GM23248 (cell line): ENCODE measurements at regions not wholly inside any gene's neighbourhood (a gene's known extent, or its start where the extent isn't known, plus 50 kb on each side); places are given as distances from the start of the nearest gene placed in this dataset.

ENCODE experiments used
- DNase-seq: peaks from one replicate; pipeline ENCODE4 v3.0.0-alpha.2; 2015
- H2AFZ ChIP-seq: fragments of 200-600 bp; sonication (generic); 2 replicates; pipeline ENCODE4 v1.6.1; 2016; ENCODE audit warnings: antibody characterized with exemption
- H3F3A ChIP-seq: fragments of 200-600 bp; sonication (generic); 2 replicates; pipeline ENCODE4 v1.6.1; 2016; ENCODE audit warnings: mild to moderate bottlenecking, antibody characterized with exemption, mixed run types; ENCODE audit not compliant: insufficient read depth
- H3K27ac ChIP-seq: fragments of 200-600 bp; sonication (generic); 2 replicates; pipeline ENCODE4 v1.5.1; 2016; ENCODE audit warnings: mild to moderate bottlenecking
- H3K27me3 ChIP-seq: fragments of 200-600 bp; sonication (generic); replicated peaks from 2 replicates; pipeline ENCODE4 v1.6.1; 2016; ENCODE audit warnings: mild to moderate bottlenecking; ENCODE audit not compliant: insufficient read depth
- H3K36me3 ChIP-seq: fragments of 200-600 bp; sonication (generic); 2 replicates; pipeline ENCODE4 v1.6.1; 2016; ENCODE audit warnings: low read depth, mild to moderate bottlenecking
- H3K4me1 ChIP-seq: fragments of 200-600 bp; sonication (generic); 2 replicates; pipeline ENCODE4 v1.6.1; 2016; ENCODE audit warnings: mild to moderate bottlenecking; ENCODE audit not compliant: insufficient read depth
- H3K4me2 ChIP-seq: fragments of 200-600 bp; sonication (generic); one replicate; pipeline ENCODE4 v1.6.1; 2016; ENCODE audit warnings: mild to moderate bottlenecking; ENCODE audit not compliant: unreplicated experiment
- H3K4me3 ChIP-seq: fragments of 200-600 bp; sonication (generic); 2 replicates; pipeline ENCODE4 v1.5.1; 2016; ENCODE audit warnings: mild to moderate bottlenecking
- H3K79me2 ChIP-seq: fragments of 200-600 bp; sonication (generic); 2 replicates; pipeline ENCODE4 v1.6.1; 2016; ENCODE audit warnings: mild to moderate bottlenecking; ENCODE audit not compliant: insufficient read depth
- H3K9ac ChIP-seq: fragments of 200-600 bp; sonication (generic); 2 replicates; pipeline ENCODE4 v1.6.1; 2016; ENCODE audit warnings: mild to moderate bottlenecking
- H3K9me2 ChIP-seq: fragments of 200-600 bp; sonication (generic); 2 replicates; pipeline ENCODE4 v1.6.1; 2016; ENCODE audit warnings: mixed run types, mild to moderate bottlenecking, moderate library complexity; ENCODE audit not compliant: insufficient read depth
- H3K9me3 ChIP-seq: fragments of 200-600 bp; sonication (generic); one replicate; pipeline ENCODE4 v1.6.1; 2017; ENCODE audit warnings: low read depth
- H4K20me1 ChIP-seq: fragments of 200-600 bp; sonication (generic); 2 replicates; pipeline ENCODE4 v1.6.0; 2016; ENCODE audit not compliant: insufficient read depth
- EZH2 ChIP-seq: fragments of 200-600 bp; sonication (generic); IDR thresholded peaks from 2 replicates; pipeline ENCODE4 v1.6.1; 2018; ENCODE audit warnings: antibody characterized with exemption, mild to moderate bottlenecking; ENCODE audit not compliant: insufficient read depth, poor library complexity, severe bottlenecking
- EZH2phosphoT487 ChIP-seq: fragments of 200-600 bp; sonication (generic); IDR thresholded peaks from 2 replicates; pipeline ENCODE4 v1.6.1; 2018; ENCODE audit warnings: antibody characterized with exemption, moderate library complexity, mild to moderate bottlenecking, low read depth; ENCODE audit not compliant: insufficient read depth
- WGBS, 2 experiments: methylation state at CpG; one replicate each; pipeline ENCODE4 v1.1.6; 2015 to 2017; ENCODE audit warnings: low lambda C conversion rate in 2 of 2, low coverage in 1 of 2; ENCODE audit errors: missing lambda C conversion rate in 2 of 2; 5-methylcytosine and 5-hydroxymethylcytosine counted together
- in situ Hi-C: fragments of 300-500 bp; cut with MboI; formaldehyde crosslinking; loops from 2 replicates; pipeline ENCODE4 v1.15.0; 2020

GRCh38 chr17:77704048-77704815 lies 254.3 kb upstream of the TNRC6C start:
- in situ Hi-C loops = no loop called here
- 24 to 29% methylated on average over 4 of the region's 4 CpGs for whole genome bisulfite sequencing, 2 experiments
- H3K4me2 ChIP-seq = no peak overlapping the region

GRCh38 chr17:77706938-77707337 lies 251.6 kb upstream of the TNRC6C start:
- H3K4me3 ChIP-seq = no peak overlapping the region
- H3K79me2 ChIP-seq = no peaks in the 10 kb centered on the region
- H3K9me3 ChIP-seq = no peaks in the 10 kb centered on the region
- in situ Hi-C loops = no loop called here
- no peak overlapping the region for H2AFZ ChIP-seq
- no peaks in the 10 kb centered on the region for H4K20me1 ChIP-seq
- H3K9me2 ChIP-seq = no peaks in the 10 kb centered on the region
- peaks cover 6% of the 10 kb centered on the region; the same call in 1 of the 2 replicates for H3K27me3 ChIP-seq
- no peak overlapping the region for H3K27ac ChIP-seq
- no peak for DNase-seq
- 59% methylated on average over 6 of the region's 6 CpGs for WGBS, 2 experiments
- H3K4me1 ChIP-seq = no peaks in the 10 kb centered on the region
- no peak overlapping the region for H3K9ac ChIP-seq
- H3K4me2 ChIP-seq = no peak overlapping the region
- TF ChIP-seq EZH2phosphoT487 = no peak
- TF ChIP-seq EZH2 = no peak
- H3F3A ChIP-seq = no peaks in the 10 kb centered on the region
- H3K36me3 ChIP-seq = no peaks in the 10 kb centered on the region

More at GRCh38 chr17:77704048-77704815, 254.3 kb upstream of the TNRC6C start:
- no peak overlapping the region for H2AFZ ChIP-seq
- H3K9me3 ChIP-seq = no peaks in the 10 kb centered on the region
- H3K9me2 ChIP-seq = no peaks in the 10 kb centered on the region
- TF ChIP-seq EZH2 (no peak), EZH2phosphoT487 (no peak)
- no peak overlapping the region for H3K9ac ChIP-seq
- no peaks in the 10 kb centered on the region for H3K4me1 ChIP-seq
- H3K79me2 ChIP-seq = no peaks in the 10 kb centered on the region
- H3K27me3 ChIP-seq = peaks cover 12% of the 10 kb centered on the region
- no peaks in the 10 kb centered on the region for H4K20me1 ChIP-seq
- no peaks in the 10 kb centered on the region for H3F3A ChIP-seq
- no peaks in the 10 kb centered on the region for H3K36me3 ChIP-seq
- no peak for DNase-seq
- H3K4me3 ChIP-seq = no peak overlapping the region
- H3K27ac ChIP-seq = no peak overlapping the region

- Histone ChIP-seq H3K4me3 (no peak overlapping the region), H3F3A (no peaks in the 10 kb centered on the region), H3K9me2 (no peaks in the 10 kb centered on the region), H3K9me3 (no peaks in the 10 kb centered on the region), H3K27me3 (peaks cover 6% of the 10 kb centered on the region; the same call in 1 of the 2 replicates), H3K36me3 (no peaks in the 10 kb centered on the region), H3K27ac (no peak overlapping the region), H4K20me1 (no peaks in the 10 kb centered on the region), H3K79me2 (no peaks in the 10 kb centered on the region), H3K4me1 (no peaks in the 10 kb centered on the region), H3K4me2 (no peak overlapping the region), H2AFZ (no peak overlapping the region), H3K9ac (no peak overlapping the region)
- TF ChIP-seq EZH2 = no peak
- no peak for TF ChIP-seq EZH2phosphoT487
- DNase-seq = no peak
- 48 to 52% methylated on average over 4 of the region's 4 CpGs for WGBS, 2 experiments
- in situ Hi-C loops = no loop called here
Measured at GRCh38 chr17:77707546-77707945, 251.0 kb upstream of the TNRC6C start.

- 57 to 59% methylated on average over 4 of the region's 4 CpGs for WGBS, 2 experiments
- Histone ChIP-seq H3K4me3 (no peak overlapping the region), H3F3A (no peaks in the 10 kb centered on the region), H3K9ac (no peak overlapping the region), H2AFZ (no peak overlapping the region), H3K27ac (no peak overlapping the region), H3K27me3 (peaks cover 6% of the 10 kb centered on the region; the same call in 1 of the 2 replicates), H3K9me2 (no peaks in the 10 kb centered on the region), H3K79me2 (no peaks in the 10 kb centered on the region), H3K9me3 (no peaks in the 10 kb centered on the region), H3K4me1 (no peaks in the 10 kb centered on the region), H3K36me3 (no peaks in the 10 kb centered on the region), H4K20me1 (no peaks in the 10 kb centered on the region), H3K4me2 (no peak overlapping the region)
- DNase-seq = no peak
- no peak for TF ChIP-seq EZH2phosphoT487
- in situ Hi-C loops = no loop called here
Measured at GRCh38 chr17:77708049-77708448, 250.5 kb upstream of the TNRC6C start.
